BE2C (cell line): ENCODE measurements at regions not wholly inside any gene's neighbourhood (a gene's known extent, or its start where the extent isn't known, plus 50 kb on each side); places are given as distances from the start of the nearest gene placed in this dataset.
A peak's percentile ranks its signal among the peaks of the same experiment; 100 is the strongest.

Source experiments
- DNase-seq: peaks from one replicate; pipeline ENCODE4 v3.0.0-alpha.2; 2020
- H3K27me3 ChIP-seq: fragments of 250-450 bp; sonication (Bioruptor Pico); 2 replicates; pipeline ENCODE4 v1.5.1; 2020; ENCODE audit warnings: mild to moderate bottlenecking
- H3K36me3 ChIP-seq: fragments of 250-450 bp; sonication (Bioruptor Pico); 2 replicates; pipeline ENCODE4 v1.5.1; 2020; ENCODE audit warnings: mild to moderate bottlenecking
- H3K4me1 ChIP-seq: fragments of 250-450 bp; sonication (Bioruptor Pico); 2 replicates; pipeline ENCODE4 v1.5.1; 2020
- H3K4me3 ChIP-seq: 2 replicates; pipeline ENCODE4 v1.5.1; 2011; ENCODE audit warnings: low read depth, low read length
- H3K9me3 ChIP-seq: fragments of 250-450 bp; sonication (Bioruptor Pico); 2 replicates; pipeline ENCODE4 v1.5.1; 2020
- CTCF ChIP-seq: IDR thresholded peaks from 2 replicates; pipeline ENCODE4 v1.5.1; 2012; ENCODE audit warnings: mild to moderate bottlenecking, low read depth, low read length

DNA sequence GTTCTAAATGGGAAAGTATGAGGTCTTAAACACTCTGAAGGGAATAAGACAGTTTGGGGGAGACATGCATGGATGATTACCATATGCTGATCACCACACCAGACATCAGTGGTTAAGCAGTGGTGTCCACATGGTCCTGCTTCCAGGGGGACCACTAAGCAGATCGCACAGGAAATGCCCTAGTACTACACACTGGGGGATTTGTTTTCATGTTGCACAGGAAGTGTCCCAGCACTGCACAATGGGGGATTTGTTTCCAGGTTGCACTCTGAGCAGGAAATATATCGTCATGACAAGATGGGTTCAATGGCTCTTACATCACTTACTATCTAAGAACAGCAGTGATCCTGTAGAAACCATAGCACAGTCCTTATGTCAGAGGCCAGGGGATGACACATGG, 245.5 kb downstream of the BCL11B start:
- H3K4me3 ChIP-seq = no peak overlapping the region
- no peaks in the 10 kb centered on the region for H3K36me3 ChIP-seq
- peak; percentile 21 for DNase-seq
- H3K4me1 ChIP-seq = no peaks in the 10 kb centered on the region
- no peak for TF ChIP-seq CTCF
- H3K27me3 ChIP-seq = no peaks in the 10 kb centered on the region
- H3K9me3 ChIP-seq = no peaks in the 10 kb centered on the region

DNA sequence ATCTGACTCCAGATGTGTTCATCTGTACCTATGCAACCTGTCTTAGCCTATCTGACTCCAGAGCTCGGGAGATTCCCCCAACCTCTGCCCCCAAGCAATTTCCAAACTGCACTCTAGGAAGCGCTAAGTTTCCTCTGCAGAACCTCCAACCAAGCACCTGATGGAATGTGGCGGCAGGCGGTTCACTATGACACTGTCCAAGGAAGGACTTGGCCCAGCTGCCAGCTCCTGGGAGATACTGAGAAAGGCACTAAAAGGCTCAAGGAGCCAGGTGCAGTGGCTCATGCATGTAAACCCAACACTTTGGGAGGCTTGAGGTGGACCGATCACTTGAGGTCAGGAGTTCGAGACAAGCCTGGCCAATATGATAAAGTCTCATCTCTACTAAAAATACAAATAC, 244.0 kb downstream of the BCL11B start:
- H3K27me3 ChIP-seq = no peaks in the 10 kb centered on the region
- no peak for TF ChIP-seq CTCF
- DNase-seq = no peak
- H3K9me3 ChIP-seq = no peaks in the 10 kb centered on the region
- H3K4me1 ChIP-seq = no peaks in the 10 kb centered on the region
- H3K36me3 ChIP-seq = no peaks in the 10 kb centered on the region
- H3K4me3 ChIP-seq = no peak overlapping the region

GRCh38 chr14:99028521-99028920, 243.5 kb downstream of the BCL11B start:
- TF ChIP-seq CTCF = no peak
- no peaks in the 10 kb centered on the region for H3K4me1 ChIP-seq
- H3K4me3 ChIP-seq = no peak overlapping the region

GRCh38 chr14:99029145-99029915, 242.7 kb downstream of the BCL11B start:
- no peaks in the 10 kb centered on the region for H3K36me3 ChIP-seq
- DNase-seq = no peak
- no peaks in the 10 kb centered on the region for H3K9me3 ChIP-seq
- H3K4me3 ChIP-seq = no peak overlapping the region
- H3K27me3 ChIP-seq = no peaks in the 10 kb centered on the region
- no peaks in the 10 kb centered on the region for H3K4me1 ChIP-seq
- TF ChIP-seq CTCF = no peak

More at GRCh38 chr14:99028521-99028920, 243.5 kb downstream of the BCL11B start:
- Histone ChIP-seq H3K36me3 (no peaks in the 10 kb centered on the region), H3K9me3 (no peaks in the 10 kb centered on the region), H3K27me3 (no peaks in the 10 kb centered on the region)
- DNase-seq = no peak

DNA sequence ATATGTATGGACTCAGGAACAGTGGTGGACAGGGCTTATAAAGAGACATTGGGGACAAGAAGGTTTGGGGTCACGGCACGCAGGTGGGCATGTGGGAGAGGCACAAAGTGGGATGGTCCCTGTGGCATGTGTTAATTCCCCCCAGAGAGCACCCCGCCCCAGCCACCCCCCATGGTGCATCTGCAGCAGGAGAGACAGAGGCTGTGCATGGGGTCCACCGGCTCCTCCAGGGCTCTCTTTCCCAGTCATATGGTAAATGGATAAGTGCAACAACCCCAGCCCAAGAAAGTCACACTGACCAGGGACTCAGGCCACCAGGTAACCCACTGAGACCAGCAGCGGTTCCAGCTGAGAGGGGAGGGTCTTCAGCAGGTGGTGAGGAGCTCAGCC, 242.1 kb downstream of the BCL11B start:
- no peaks in the 10 kb centered on the region for H3K36me3 ChIP-seq
- no peaks in the 10 kb centered on the region for H3K4me1 ChIP-seq
- no peak for DNase-seq
- H3K27me3 ChIP-seq = no peaks in the 10 kb centered on the region
- no peak for TF ChIP-seq CTCF
- no peaks in the 10 kb centered on the region for H3K9me3 ChIP-seq
- no peak overlapping the region for H3K4me3 ChIP-seq

GRCh38 chr14:99030454-99030853, 241.5 kb downstream of the BCL11B start:
- Histone ChIP-seq H3K36me3 (no peaks in the 10 kb centered on the region), H3K4me1 (no peaks in the 10 kb centered on the region), H3K9me3 (no peaks in the 10 kb centered on the region), H3K4me3 (no peak overlapping the region), H3K27me3 (0 out of 2 replicates have a peak, but pooled peaks cover 1% of the 10 kb centered on the region)
- TF ChIP-seq CTCF = no peak
- DNase-seq = no peak
